OCI-LY1 (cell line): ENCODE measurements at regions not wholly inside any gene's neighbourhood (a gene's known extent, or its start where the extent isn't known, plus 50 kb on each side); places are given as distances from the start of the nearest gene placed in this dataset.

Source experiments
- EZH2 ChIP-seq: fragments of 200-600 bp; sonication (generic), shearing (Covaris generic); IDR thresholded peaks from 2 replicates; pipeline ENCODE4 v1.8.0; 2017; ENCODE audit warnings: borderline replicate concordance, mixed run types, mild to moderate bottlenecking, antibody characterized with exemption, low read length, moderate library complexity, mixed read lengths
- TF ChIP-seq, protein P1 (sequence below): fragments of 200-600 bp; sonication (generic), shearing (Covaris generic); IDR thresholded peaks from 2 replicates; pipeline ENCODE4 v1.5.1; 2017; ENCODE audit warnings: mild to moderate bottlenecking, antibody characterized with exemption, low read length, moderate library complexity, mixed read lengths

- TF ChIP-seq, protein P1, sequence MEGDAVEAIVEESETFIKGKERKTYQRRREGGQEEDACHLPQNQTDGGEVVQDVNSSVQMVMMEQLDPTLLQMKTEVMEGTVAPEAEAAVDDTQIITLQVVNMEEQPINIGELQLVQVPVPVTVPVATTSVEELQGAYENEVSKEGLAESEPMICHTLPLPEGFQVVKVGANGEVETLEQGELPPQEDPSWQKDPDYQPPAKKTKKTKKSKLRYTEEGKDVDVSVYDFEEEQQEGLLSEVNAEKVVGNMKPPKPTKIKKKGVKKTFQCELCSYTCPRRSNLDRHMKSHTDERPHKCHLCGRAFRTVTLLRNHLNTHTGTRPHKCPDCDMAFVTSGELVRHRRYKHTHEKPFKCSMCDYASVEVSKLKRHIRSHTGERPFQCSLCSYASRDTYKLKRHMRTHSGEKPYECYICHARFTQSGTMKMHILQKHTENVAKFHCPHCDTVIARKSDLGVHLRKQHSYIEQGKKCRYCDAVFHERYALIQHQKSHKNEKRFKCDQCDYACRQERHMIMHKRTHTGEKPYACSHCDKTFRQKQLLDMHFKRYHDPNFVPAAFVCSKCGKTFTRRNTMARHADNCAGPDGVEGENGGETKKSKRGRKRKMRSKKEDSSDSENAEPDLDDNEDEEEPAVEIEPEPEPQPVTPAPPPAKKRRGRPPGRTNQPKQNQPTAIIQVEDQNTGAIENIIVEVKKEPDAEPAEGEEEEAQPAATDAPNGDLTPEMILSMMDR: no peak
- TF ChIP-seq EZH2: no peak
Measured at GRCh38 chr5:174654442-174654841, 69.9 kb upstream of the MSX2 start.
